WTC11 (cell line): ENCODE measurements at regions not wholly inside any gene's neighbourhood (a gene's known extent, or its start where the extent isn't known, plus 50 kb on each side); places are given as distances from the start of the nearest gene placed in this dataset.

Experiments
- ATAC-seq: fragments of 200-7000 bp; cut with Tn5 transposase; 2 replicates; pipeline ENCODE4 v1.10.0; 2021; ENCODE audit warnings: mild to moderate bottlenecking, moderate library complexity
- CTCF ChIA-PET: fragments of 300-600 bp; sonication (Branson Sonifier 250); formaldehyde crosslinking; loops from one replicate; lab custom pipeline; 2021; ENCODE audit warnings: antibody characterized with exemption; lab: Charles Lee
- POLR2A ChIA-PET: fragments of 350-600 bp; sonication (Branson Sonifier 250); formaldehyde crosslinking; loops from one replicate; lab custom pipeline; 2021; ENCODE audit warnings: antibody characterized with exemption; lab: Charles Lee
- DNase-seq: peaks from one replicate; pipeline ENCODE4 v3.0.0; 2021; ENCODE audit warnings: low spot score
- H3K27ac Mint-ChIP-seq: 2 replicates; pipeline ENCODE4 v1.8.0; 2021; ENCODE audit warnings: mixed read lengths
- H3K27me3 Mint-ChIP-seq: 2 replicates; pipeline ENCODE4 v1.8.0; 2021; ENCODE audit warnings: low read depth, mild to moderate bottlenecking, moderate library complexity, mixed read lengths
- H3K36me3 Mint-ChIP-seq: 2 replicates; pipeline ENCODE4 v1.8.0; 2021; ENCODE audit warnings: mixed read lengths
- H3K4me1 Mint-ChIP-seq: 2 replicates; pipeline ENCODE4 v1.8.0; 2022; ENCODE audit warnings: mixed read lengths
- H3K4me3 Mint-ChIP-seq: 2 replicates; pipeline ENCODE4 v1.8.0; 2021; ENCODE audit warnings: mild to moderate bottlenecking, moderate library complexity, mixed read lengths
- H3K9me3 Mint-ChIP-seq: 2 replicates; pipeline ENCODE4 v1.8.0; 2021; ENCODE audit warnings: mixed read lengths
- ATF1 ChIP-seq: sonication (generic); formaldehyde crosslinking; IDR thresholded peaks from 2 replicates; pipeline ENCODE4 v1.8.1; 2023; ENCODE audit warnings: mild to moderate bottlenecking, moderate library complexity, missing genetic modification reagents
- ATF6 ChIP-seq: sonication (generic); formaldehyde crosslinking; IDR thresholded peaks from 2 replicates; pipeline ENCODE4 v1.8.1; 2023; ENCODE audit warnings: mild to moderate bottlenecking, missing genetic modification reagents
- CREB1 ChIP-seq: sonication (generic); formaldehyde crosslinking; IDR thresholded peaks from 2 replicates; pipeline ENCODE4 v1.8.0; 2023; ENCODE audit warnings: mild to moderate bottlenecking, missing genetic modification reagents
- CREM ChIP-seq: sonication (generic); formaldehyde crosslinking; IDR thresholded peaks from 2 replicates; pipeline ENCODE4 v1.8.1; 2022; ENCODE audit warnings: mild to moderate bottlenecking, missing genetic modification reagents, moderate library complexity
- ELF4 ChIP-seq: sonication (generic); formaldehyde crosslinking; IDR thresholded peaks from 2 replicates; pipeline ENCODE4 v1.8.1; 2022; ENCODE audit warnings: low read depth, mild to moderate bottlenecking, moderate library complexity, missing genetic modification reagents
- FOXK1 ChIP-seq: sonication (generic); formaldehyde crosslinking; IDR thresholded peaks from 2 replicates; pipeline ENCODE4 v1.8.0; 2022; ENCODE audit warnings: mild to moderate bottlenecking, moderate library complexity, missing genetic modification reagents
- GRHL2 ChIP-seq: fragments of 250-450 bp; sonication (Bioruptor Pico); IDR thresholded peaks from 2 replicates; pipeline ENCODE4 v1.8.0; 2022; ENCODE audit warnings: mild to moderate bottlenecking, moderate library complexity; ENCODE audit not compliant: insufficient replicate concordance, severe bottlenecking
- MXD4 ChIP-seq: fragments of 250-450 bp; sonication (Bioruptor Pico); IDR thresholded peaks from 2 replicates; pipeline ENCODE4 v1.8.0; 2021; ENCODE audit warnings: mild to moderate bottlenecking, moderate library complexity, borderline replicate concordance
- NR1H2 ChIP-seq: sonication (generic); formaldehyde crosslinking; IDR thresholded peaks from 2 replicates; pipeline ENCODE4 v1.9.0; 2021; ENCODE audit warnings: mild to moderate bottlenecking, moderate library complexity, missing genetic modification reagents
- NR3C1 ChIP-seq: sonication (generic); formaldehyde crosslinking; conservative IDR thresholded peaks from 2 replicates; pipeline ENCODE4 v1.8.1; 2023; ENCODE audit warnings: low read depth, mild to moderate bottlenecking, missing genetic modification reagents
- RELA ChIP-seq: sonication (generic); formaldehyde crosslinking; IDR thresholded peaks from 2 replicates; pipeline ENCODE4 v1.8.1; 2022; ENCODE audit warnings: missing genetic modification reagents, mild to moderate bottlenecking, borderline replicate concordance
- RORB ChIP-seq: fragments of 250-450 bp; sonication (Bioruptor Pico); IDR thresholded peaks from 2 replicates; pipeline ENCODE4 v1.9.0; 2021; ENCODE audit warnings: mild to moderate bottlenecking
- SMAD4 ChIP-seq: sonication (generic); formaldehyde crosslinking; IDR thresholded peaks from 2 replicates; pipeline ENCODE4 v1.8.0; 2022; ENCODE audit warnings: mild to moderate bottlenecking, missing genetic modification reagents
- STAT6 ChIP-seq: sonication (generic); formaldehyde crosslinking; conservative IDR thresholded peaks from 2 replicates; pipeline ENCODE4 v1.8.1; 2023; ENCODE audit warnings: mild to moderate bottlenecking, low read depth, missing genetic modification reagents, moderate library complexity
- ZNF263 ChIP-seq: sonication (generic); formaldehyde crosslinking; IDR thresholded peaks from 2 replicates; pipeline ENCODE4 v1.8.1; 2022; ENCODE audit warnings: low read depth, mild to moderate bottlenecking, moderate library complexity, missing genetic modification reagents
- ZNF281 ChIP-seq: sonication (generic); formaldehyde crosslinking; IDR thresholded peaks from 2 replicates; pipeline ENCODE4 v1.8.0; 2023; ENCODE audit warnings: mild to moderate bottlenecking, missing genetic modification reagents
- ZNF317 ChIP-seq: sonication (generic); formaldehyde crosslinking; IDR thresholded peaks from 2 replicates; pipeline ENCODE4 v1.8.1; 2023; ENCODE audit warnings: low read depth, mild to moderate bottlenecking, moderate library complexity, missing genetic modification reagents, borderline replicate concordance
- ZNF512 ChIP-seq: sonication (generic); formaldehyde crosslinking; IDR thresholded peaks from 2 replicates; pipeline ENCODE4 v1.8.1; 2022; ENCODE audit warnings: missing genetic modification reagents, borderline replicate concordance
- TF ChIP-seq, protein P1 (sequence below): sonication (generic); formaldehyde crosslinking; IDR thresholded peaks from 2 replicates; pipeline ENCODE4 v1.8.0; 2023; ENCODE audit warnings: missing genetic modification reagents
- TF ChIP-seq, protein P2 (sequence below): fragments of 250-450 bp; sonication (Bioruptor Pico); conservative IDR thresholded peaks from 2 replicates; pipeline ENCODE4 v1.9.0; 2021; ENCODE audit warnings: mild to moderate bottlenecking

DNA sequence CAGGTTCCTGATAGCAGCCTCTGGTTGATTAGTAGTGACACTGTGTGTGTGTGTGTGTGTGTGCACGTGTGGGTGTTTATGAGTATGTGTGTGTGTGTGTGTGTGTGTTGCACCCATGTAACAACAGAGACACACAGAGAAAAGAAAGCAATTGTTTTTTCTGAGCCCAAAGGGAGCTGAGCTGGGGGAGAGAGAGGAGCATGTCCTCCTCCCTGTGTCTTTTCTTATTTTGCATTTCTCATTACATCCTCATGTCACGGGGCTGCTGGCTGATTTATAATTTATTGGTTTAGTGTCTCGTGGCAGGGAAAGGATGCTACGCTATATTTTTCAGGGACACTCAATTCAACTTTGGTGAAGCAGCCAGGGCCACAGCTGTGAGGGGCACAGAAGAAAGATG is 511.4 kb downstream of the BCOR start:
- ChIA-PET CTCF (no interaction called here), POLR2A (no interaction called here)
- H3K9me3 Mint-ChIP-seq: 0 out of 2 replicates have a peak, but pooled peaks cover 3% of the 10 kb centered on the region
- TF ChIP-seq FOXK1 (CRISPR knock-in tag): no peak
- TF ChIP-seq CREB1 (CRISPR knock-in tag): no peak
- no peak for TF ChIP-seq SMAD4 (CRISPR knock-in tag)
- no peak for TF ChIP-seq ATF1 (CRISPR knock-in tag)
- TF ChIP-seq STAT6: no peak
- no peak for TF ChIP-seq RELA
- TF ChIP-seq ZNF281: no peak
- no peak for TF ChIP-seq NR3C1 (CRISPR knock-in tag)
- no peak for TF ChIP-seq NR1H2 (CRISPR knock-in tag)
- no peak for TF ChIP-seq MXD4 (CRISPR knock-in tag)
- no peak for TF ChIP-seq ZNF512 (CRISPR knock-in tag)
- no peak for TF ChIP-seq CREM (CRISPR knock-in tag)
- TF ChIP-seq ZNF263 (CRISPR knock-in tag): no peak
- no peak for TF ChIP-seq RORB (CRISPR knock-in tag)
- TF ChIP-seq GRHL2: no peak
- TF ChIP-seq, protein P1, sequence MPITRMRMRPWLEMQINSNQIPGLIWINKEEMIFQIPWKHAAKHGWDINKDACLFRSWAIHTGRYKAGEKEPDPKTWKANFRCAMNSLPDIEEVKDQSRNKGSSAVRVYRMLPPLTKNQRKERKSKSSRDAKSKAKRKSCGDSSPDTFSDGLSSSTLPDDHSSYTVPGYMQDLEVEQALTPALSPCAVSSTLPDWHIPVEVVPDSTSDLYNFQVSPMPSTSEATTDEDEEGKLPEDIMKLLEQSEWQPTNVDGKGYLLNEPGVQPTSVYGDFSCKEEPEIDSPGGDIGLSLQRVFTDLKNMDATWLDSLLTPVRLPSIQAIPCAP (CRISPR knock-in tag): no peak
- TF ChIP-seq ZNF317 (CRISPR knock-in tag): no peak
- TF ChIP-seq, protein P2, sequence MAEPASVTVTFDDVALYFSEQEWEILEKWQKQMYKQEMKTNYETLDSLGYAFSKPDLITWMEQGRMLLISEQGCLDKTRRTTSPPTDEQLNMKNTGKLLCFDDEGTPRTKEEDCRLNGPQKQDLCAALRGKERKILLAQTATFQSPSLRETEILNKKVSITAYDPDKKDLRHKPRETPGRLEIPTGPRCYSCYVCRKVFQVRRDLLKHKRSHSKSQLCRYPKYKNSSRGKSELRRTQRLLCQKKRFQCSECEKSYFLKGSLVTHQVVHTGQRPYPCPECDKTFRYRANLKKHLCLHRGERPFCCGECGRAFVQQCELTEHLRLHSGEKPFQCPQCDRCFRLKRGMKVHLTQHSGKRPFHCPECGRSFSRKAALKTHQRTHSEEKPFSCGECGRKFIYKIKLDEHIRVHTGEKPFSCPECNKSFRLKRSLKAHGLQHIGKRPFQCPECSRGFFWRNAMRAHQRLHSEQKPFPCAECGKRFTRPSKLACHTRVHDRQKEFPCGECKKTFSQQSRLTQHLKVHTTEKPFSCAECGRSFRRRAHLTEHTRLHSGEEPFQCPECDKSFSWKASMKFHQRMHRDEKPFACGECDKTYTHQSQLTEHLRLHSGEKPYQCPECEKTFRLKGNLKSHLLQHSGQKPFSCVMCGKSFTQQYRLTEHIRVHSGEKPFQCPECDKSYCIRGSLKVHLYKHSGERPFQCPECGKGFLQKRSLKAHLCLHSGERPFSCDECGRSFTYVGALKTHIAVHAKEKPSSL: no peak
- no peak for TF ChIP-seq ELF4
- TF ChIP-seq ATF6 (CRISPR knock-in tag): no peak
- no peaks in the 10 kb centered on the region for H3K27me3 Mint-ChIP-seq
- H3K36me3 Mint-ChIP-seq: no peaks in the 10 kb centered on the region
- H3K4me1 Mint-ChIP-seq: peaks cover 5% of the 10 kb centered on the region; the same call in 1 of the 2 replicates
- no peak overlapping the region for H3K4me3 Mint-ChIP-seq
- no peak overlapping the region for H3K27ac Mint-ChIP-seq
- ATAC-seq (no peak), DNase-seq (no peak)
